GM23248 (cell line): ENCODE measurements at regions not wholly inside any gene's neighbourhood (a gene's known extent, or its start where the extent isn't known, plus 50 kb on each side); places are given as distances from the start of the nearest gene placed in this dataset.

Experiments used
- EZH2 ChIP-seq: fragments of 200-600 bp; sonication (generic); IDR thresholded peaks from 2 replicates; pipeline ENCODE4 v1.6.1; 2018; ENCODE audit warnings: antibody characterized with exemption, mild to moderate bottlenecking; ENCODE audit not compliant: insufficient read depth, poor library complexity, severe bottlenecking
- EZH2phosphoT487 ChIP-seq: fragments of 200-600 bp; sonication (generic); IDR thresholded peaks from 2 replicates; pipeline ENCODE4 v1.6.1; 2018; ENCODE audit warnings: antibody characterized with exemption, moderate library complexity, mild to moderate bottlenecking, low read depth; ENCODE audit not compliant: insufficient read depth

- TF ChIP-seq EZH2phosphoT487 (no peak), EZH2 (no peak)
Measured at GRCh38 chr2:129913695-129914495, 65.6 kb upstream of the RAB6C start.
